Kasumi-1 (cell line): ENCODE measurements at regions not wholly inside any gene's neighbourhood (a gene's known extent, or its start where the extent isn't known, plus 50 kb on each side); places are given as distances from the start of the nearest gene placed in this dataset.
"Not testable (repeated sequence)": the region's sequence is repeated elsewhere in the genome, so short reads cannot be mapped to it uniquely, and the experiment has no call there.

Experiments
- DNase-seq, 2 experiments: peaks; one replicate each; lab custom pipeline; 2025; lab: John Stamatoyannopoulos, UW

DNA sequence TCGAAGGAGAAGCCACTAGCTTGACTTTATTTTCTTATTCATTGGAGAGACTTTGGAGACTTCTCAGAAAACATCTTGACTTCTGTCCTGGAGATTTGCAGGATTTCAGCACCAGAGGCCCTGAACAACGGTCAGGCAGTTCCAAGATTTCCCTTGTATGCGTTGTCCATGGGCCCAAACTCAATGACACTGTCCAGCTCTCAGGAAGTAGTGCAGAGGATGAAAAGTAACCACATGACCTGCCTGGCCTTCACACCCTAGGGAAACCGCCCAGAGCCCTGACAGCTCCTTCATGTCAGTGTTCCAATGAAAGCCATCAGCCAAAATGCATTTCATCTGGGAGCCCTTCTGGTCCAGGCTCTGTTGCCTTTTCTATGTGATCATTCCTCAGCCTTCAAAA is 214.1 kb downstream of the BLID start:
- DNase-seq = no peak

DNA sequence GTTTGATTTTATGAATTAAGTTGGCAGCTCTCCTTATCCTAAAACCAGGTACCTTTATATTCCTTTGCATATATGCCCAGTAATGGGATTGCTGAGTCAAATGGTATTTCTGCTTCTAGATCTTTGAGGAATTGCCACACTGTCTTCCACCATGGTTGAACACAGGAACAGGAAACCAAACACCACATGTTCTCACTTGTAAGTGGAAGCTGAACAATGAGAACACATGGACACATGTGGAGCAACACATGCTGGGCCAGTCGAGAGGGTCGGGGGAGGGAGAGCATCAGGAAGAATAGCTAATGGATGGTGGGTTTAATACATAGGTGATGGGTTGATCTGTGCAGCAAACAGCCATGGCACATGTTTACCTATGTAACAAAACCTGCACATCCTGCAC is 214.6 kb downstream of the BLID start:
- not testable (repeated sequence) for DNase-seq

DNA sequence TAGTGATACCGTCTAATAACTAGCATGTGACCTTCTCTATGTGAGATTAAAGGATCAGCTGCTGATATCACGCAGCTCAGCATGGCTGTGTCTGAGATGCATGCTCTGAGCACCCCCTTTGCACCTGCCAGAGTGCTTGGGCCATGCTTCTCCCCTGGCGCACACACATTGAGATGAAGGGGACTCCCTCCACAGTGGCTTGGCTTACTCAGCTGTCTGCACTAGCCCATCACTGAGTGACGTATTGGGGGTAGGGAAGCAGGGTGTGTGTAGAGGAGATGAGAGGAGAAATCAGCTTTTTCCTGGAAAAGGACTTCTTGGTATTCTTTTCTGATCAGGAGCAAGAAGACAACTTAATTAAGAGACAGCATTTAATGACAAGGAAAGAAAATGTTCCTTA is 216.5 kb downstream of the BLID start:
- no peak for DNase-seq

DNA sequence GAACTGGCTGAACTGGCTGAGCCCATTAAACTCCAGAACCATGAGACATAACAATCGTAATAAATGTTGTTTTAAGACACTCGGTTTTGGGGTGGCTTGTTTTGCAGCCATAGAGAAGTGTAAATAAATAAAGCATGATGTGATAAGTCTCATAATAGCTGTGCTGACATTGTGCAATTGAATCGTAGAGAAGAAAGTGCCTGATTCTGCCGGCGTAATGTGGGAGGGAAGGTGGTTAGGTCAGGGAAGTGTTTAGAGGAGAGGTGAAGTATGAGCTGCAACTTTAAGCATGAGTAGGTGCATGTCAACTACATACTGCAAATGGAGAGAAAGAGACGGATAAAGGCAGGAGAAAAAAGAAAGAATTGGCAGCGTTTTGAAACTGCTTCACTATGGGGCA is 217.1 kb downstream of the BLID start:
- DNase-seq = no peak

DNA sequence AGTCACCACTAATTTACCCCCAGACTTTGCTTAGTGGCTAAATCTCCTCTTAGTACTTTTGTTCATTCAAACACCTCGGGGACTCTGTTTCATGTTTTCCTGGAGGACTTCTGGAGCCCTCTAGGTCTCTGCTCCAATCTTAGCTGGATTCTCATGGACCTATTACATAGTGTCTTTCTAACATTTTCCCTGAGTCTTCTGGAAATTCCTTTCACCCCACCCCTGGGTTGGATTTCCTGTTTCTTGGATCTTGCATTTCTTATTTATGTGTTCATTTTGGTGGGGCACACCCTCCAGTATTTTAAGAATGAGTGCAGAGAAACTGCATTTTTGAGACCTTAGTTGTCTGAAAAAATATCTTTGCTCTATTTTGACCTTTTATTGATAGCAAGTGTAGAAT is 220.1 kb downstream of the BLID start:
- DNase-seq = no peak

DNA sequence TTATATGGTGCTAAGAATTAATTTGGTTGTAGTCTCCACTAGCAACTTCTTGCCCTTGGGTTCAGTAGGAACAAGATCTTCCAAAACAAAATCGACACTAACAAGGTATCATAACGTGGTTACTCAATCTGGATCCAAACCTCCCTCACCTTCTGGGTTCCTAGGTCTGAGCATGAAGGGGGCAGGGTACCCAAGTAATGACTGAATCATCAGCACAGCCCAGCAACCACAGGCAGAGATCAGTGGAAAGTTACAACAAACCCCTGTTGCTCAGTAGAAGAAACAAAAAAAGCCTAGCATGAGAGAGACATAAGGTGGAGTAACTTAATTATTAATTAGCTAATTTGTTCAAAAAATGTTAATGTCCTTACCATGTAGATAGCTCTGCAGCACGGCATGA is 221.4 kb downstream of the BLID start:
- DNase-seq = no peak

DNA sequence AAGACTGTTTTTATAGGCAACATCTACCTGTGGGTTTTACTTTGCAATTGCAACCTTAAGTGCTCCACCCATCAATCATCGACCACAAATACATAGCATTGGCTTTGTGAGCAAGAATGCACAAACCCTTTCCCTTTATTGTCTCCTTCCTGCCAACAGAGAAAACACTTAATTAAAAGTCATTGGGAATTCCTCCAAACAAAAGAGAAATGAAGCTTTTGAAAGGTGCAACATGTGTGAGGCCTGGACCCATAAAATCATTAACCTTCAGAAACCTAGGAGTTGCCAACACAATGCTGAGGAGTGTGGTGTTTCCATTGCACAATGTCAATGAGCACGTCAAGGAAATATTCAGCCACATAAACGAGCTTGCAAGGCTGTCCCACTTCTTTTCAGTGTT is 223.2 kb downstream of the BLID start:
- DNase-seq = no peak

DNA sequence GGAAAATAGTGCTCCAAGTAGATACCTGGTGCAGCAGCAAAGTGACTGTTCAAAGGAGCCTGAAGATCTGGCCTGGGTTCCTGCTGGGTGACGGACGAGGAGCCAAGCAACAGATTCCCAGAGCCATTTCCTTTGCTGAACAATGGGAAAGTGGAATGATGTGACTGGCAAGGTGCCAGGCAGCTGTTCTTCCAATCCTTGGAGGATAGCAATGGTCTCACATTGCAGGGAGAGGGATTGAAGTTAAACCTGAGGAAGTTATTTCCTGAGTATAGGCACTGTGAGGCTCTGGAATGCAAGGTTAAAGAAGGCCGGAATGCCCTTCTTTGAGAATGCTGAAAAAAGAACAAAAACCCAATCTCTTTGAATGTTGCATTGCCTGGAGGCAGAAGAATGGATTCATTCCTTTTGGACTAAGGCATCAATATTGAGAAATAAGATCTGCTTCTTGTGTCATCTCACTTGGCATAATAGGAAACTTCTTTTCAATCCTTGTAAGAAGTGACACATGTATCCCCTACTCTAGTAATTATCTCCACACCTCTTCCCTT is 223.8 kb downstream of the BLID start:
- no peak for DNase-seq

DNA sequence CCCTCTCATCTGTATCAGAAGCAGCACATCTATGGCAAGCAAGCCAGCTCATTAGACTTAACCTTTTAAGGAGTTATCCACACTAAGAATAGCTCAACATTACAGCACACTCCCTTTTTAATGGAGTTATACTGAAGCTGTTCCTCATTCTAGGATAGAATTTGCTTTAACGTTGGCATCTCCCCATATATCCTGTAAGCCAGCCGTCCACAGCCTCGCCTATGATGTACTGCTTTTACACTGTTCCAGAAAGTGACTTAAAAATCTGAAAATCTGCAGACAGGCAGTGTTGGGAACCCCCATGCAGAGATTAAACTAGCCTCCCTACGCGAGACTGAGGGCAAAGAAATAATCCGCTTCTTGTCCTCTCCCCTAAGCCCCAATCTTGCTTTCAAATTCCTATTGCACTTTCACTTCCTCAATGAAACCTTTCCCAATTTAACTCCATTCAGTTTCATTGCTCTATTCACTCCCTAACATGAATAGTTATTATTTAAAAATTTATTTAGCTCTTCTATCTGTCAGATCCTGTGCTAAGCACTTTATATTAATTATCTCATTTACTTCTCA is 225.0 kb downstream of the BLID start:
- DNase-seq = no peak

DNA sequence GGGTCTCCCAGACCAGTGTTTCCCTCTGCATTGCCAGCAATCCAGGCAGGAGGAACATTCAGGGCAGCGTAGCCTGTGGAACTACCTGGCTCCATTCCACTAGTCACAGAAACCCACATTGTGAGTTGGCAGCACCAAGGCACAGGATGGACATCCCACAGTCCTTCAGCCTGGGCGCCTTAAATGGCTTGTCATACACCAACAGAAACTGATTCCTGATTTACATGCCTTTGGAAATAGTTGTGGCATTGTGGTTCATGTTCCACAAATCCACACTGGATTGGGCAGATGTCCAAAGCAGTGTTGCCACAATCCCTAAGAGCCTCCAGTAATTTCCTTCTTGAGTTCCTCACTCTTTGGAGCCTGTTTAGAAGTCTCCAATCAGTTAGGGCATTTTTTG is 225.6 kb downstream of the BLID start:
- DNase-seq = no peak

DNA sequence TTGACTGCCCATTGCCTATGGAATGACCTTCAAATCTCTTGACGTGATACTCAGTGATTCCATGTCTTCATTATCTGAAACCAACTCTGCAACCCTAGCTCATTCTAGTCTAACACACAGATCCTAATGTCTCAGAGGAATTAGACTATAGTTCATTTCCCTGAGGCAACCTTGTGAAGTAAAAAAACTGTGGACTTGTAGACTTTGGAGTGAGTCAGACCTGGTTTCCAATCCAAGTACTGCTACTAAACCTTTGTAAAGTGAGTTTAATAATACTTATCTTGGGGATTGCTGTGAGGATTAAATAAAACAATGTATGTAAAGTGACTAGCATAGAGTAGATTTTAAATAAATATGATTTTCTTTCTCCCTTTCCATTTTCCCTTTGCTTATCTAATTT is 226.1 kb downstream of the BLID start:
- DNase-seq = no peak

DNA sequence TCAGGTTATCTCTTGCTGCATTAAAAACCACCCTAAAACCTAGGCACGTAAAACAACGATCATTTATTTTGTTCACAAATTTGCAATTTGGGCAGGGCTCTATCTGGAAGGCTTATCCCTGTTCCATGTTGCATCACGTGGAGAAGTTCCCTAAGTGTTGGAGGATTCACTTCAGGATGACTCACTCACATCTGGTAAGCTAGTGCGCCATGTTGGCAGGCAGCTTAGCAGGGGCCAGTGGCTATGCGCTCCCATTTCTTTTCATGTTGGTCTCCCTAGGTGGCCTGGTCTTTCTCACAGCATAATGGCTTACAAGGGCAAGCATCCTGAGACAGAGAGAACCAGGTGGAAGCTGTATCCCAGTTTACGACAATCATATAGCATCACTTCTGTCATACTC is 226.8 kb downstream of the BLID start:
- no peak for DNase-seq

DNA sequence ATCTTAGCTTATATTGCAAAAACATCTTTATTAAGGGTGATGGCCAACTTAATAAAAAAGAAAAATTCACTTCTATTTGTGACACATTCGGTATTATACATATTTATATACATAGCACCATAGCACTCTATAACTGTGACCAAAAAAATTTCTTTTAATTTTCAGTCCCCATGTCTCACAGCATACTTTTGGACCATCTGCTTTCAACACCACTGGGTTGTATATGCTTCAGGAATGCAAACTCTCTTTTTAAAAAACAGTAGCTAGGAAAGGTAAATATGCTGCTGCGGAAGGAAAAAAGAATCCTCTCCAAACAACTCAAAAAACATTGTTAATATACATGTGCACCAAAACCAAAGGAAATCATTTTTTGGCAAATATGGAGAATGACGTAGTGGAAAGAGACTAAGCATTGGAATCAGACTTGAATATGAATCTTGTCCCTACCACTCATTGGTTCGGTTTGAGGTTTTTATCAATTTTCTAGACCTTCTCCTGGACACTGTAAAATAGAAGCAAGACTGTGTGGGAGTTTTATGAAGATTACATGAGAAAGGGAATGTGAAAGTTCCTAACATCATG is 227.9 kb downstream of the BLID start:
- no peak for DNase-seq

DNA sequence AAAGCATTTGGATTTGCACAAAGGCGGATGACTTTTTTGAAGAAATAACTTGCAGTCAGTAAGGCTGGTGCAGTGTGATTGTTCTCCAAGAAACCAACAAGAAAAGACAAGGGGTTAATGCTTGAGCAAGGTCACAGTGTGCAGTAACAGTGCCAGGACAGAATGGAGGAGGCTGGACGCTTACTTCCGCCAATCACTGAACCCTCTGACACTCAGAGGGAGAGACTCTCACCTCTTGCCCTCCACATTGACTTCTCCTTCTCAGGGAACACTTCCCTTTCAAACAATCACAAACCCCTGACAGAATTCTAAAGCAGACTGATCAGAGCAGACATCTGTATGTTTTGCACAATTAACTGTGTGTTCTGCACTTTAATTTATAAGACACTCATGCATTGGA is 228.4 kb downstream of the BLID start:
- no peak for DNase-seq

DNA sequence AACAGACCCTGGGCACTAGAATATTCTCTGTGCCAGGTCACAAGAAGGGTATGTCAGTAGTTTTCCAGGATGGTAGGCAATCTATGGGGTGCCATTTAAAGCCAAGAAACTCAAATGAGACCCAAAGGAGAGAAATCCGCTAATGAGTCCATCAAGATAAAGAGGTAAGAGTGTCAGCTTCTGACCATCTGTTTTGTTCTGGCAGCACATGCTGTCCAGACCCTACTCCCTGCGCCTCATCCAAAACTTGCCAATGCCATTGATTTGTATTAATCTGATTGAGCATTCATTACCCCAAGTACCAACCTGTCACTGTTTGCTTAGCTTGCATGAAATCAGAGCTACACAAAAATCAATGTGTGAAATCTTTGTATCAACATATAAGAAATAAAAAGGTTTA is 229.0 kb downstream of the BLID start:
- DNase-seq = no peak

DNA sequence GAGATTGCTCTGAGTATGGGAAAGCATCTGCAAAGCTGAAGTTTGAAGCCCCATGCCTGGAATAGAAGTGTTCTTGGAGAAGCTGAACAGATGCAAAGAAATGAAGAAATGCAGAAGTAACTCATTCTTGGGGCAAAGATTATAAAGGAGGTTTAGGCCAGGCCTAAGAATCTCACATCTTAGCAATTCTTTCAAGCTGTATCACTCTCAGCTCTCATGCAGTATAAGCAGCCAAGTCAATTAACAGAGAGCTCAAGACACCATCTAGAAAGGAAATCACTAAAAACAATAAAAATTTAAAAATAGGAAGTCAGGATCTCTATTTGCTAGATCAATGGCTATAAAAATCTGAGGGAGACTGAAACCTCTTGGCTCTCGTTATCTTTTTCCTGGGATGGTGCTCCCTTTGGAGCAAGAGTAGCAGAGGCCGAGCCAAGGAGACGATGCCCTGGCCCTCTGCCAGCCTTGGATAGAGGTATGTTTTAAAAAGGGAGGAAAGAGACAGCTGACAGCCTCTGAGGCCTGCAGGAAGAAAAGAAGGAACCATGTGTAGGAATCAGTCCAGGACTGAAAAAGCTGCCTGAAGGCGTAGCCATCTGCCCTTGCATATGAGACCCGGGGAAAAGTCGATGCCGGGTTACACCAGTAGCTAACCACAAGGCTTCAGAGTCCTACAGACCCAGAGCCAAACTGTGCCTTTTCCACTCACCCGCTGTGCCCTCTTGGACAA is 229.8 kb downstream of the BLID start:
- DNase-seq = no peak

DNA sequence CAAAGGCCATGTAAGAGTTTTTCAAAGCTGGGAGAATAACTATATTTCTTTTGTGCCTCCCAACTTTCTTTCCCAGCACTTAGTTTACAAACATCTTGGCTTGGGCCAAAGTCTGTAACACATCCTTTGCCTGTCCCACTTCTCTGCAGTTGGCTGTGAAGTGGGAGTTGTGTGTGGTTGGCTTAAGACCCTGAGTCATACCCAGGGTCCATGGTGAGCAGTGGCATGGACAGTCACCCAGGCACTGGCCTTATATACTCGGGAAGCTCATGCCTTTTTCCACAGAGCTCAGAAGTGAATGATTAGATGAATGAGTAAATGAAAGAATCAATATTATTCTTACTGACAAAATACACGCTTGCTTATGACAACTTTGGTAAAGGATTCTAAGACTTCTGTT is 231.4 kb downstream of the BLID start:
- no peak for DNase-seq

DNA sequence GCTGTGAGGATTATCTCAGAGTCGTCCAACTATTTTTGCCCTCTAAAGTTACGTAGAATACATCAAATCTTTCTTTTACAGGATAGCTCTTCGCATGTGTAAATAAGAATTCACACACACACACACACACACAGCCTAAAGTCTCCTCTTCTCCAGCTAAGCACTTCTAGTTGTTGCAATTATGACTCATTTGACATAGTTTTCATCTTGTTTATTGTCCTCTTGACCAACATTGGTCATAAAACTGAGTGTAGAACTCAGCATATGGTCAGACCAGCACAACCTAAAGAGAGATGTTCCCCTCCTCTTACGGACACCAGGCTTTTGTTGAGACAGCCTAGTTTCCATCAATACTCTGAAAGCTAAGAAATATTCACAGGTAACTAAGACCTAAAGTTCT is 234.2 kb downstream of the BLID start:
- no peak for DNase-seq

DNA sequence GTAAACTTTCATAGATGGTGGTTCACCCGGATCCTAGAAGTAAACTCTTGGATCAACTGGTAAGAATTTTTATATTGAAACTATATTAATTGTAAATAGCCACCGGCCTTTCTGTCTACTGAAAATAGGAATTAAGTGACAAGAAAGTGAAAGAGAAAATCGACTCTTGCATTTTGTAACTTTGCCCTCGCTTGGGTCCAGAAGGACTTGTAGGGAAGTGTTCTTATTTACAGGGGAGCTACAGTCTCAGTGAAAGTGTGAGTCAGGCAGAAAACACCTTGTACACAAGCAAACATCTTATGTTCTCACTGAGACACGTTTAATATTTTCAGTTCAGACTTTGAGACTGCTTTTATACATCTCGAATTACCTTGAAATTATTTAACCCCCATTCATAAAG is 238.9 kb downstream of the BLID start:
- no peak for DNase-seq

DNA sequence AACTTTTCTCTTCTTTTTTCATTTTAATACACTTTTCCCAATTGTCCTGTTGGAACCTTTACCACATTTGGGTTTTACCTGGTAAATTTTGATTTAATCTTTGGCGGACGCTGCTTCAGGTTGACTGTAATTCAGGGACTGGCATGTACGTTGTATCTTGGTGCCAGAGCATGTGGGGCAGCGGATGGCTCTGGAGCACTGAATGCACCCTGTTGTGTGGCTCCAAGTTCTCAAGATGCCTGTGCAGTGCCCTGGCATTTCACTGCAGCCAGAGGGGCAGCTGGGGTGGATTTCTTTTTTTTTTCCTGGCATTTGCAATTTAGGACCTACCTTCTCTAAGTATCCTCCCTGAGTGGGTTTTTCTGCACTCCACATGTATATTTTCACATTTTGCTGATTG is 242.2 kb downstream of the BLID start:
- no peak for DNase-seq

DNA sequence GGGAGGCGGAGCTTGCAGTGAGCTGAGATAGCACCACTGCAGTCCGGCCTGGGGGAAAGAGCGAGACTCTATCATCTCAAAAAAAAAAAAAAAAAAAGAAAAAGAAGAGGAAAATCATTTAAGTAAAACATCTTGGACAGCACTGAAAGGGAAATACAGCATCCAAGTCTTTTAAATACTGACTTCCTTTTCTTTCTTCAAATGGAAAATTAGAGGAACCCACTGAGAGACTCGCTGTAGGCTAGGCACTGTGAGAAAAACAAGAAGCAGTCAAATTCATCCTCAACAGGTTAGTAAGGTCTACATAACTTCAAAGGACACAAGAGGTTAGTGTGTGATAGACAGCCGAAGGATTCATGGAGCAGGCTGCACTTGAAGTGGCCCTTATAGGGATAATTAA is 243.7 kb downstream of the BLID start:
- no peak for DNase-seq

DNA sequence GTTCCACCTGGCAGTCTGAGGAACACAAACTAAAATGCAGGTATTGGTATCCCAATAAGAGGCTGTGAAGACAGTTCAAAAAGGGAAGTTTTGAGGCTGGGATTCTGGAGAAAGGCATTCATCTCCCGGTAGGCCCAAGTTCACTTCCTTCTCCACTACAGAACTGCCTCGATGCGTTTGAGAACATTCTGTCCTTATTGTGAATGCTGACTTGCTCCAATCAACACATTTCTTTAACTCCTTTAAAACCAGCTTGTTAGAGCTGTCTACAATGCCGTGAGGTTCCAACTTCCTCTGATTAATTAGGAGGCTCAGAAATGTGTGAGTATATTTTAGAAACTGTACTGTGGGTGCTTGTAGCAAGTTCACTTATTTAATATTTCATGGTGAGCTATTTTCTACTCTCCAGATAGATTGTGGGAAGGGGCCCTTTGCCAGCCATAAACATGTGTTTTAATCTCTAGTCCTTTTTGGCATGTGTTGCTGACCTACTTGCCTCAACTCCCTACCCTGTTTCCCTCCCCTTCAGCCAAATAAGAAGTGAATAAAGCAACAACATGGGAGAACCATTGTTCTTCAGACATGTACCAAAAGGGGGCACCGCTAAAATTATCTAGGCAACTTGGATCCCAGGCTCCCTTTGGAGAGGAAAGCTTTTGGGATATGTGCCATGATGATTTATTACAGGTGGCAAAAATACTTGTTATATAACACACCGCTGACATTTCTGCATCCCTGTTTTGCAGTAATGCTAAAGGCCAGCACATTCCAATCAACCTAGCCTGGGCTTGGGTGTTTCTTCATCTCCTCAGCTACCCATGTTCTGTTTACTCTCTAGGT is 245.6 kb downstream of the BLID start:
- DNase-seq = no peak

DNA sequence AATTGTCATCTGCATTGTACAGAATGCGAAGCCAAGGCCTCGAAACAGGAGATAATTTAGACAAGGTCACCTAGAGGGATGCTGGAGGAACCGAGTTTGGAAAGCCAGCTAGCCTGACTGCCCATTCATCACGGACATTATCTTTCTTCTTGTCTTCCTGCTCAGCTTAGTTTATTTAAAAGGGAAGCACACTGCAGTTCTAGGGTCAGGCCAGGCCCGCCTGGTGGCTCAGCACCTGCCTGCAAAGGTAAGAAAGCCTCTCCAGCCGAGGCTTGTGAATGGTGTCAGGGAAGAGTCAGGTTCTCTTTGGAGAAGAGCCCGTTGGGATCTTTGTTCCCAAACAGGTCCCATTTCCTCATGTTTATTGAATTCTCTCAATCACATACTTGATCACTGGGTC is 246.5 kb downstream of the BLID start:
- DNase-seq = no peak
